BJ (cell line): ENCODE measurements at regions not wholly inside any gene's neighbourhood (a gene's known extent, or its start where the extent isn't known, plus 50 kb on each side); places are given as distances from the start of the nearest gene placed in this dataset.

Experiments used
- CTCF ChIA-PET: fragments of 350-600 bp; formaldehyde crosslinking; extraction: SDS; loops from one replicate; lab custom pipeline; 2021; ENCODE audit warnings: antibody characterized with exemption, inconsistent platforms; lab: Yijun Ruan, JAX
- POLR2A ChIA-PET: fragments of 300-600 bp; sonication (Branson Sonifier 250); formaldehyde crosslinking; extraction: SDS; loops from one replicate; lab custom pipeline; 2021; ENCODE audit warnings: antibody characterized with exemption; lab: Charles Lee
- DNase-seq: peaks from one replicate; pipeline ENCODE4 v3.0.0-alpha.2; 2011; ENCODE audit warnings: low read depth
- H3K27me3 ChIP-seq: 2 replicates; pipeline ENCODE4 v1.6.0; 2011; ENCODE audit warnings: low read length; ENCODE audit not compliant: control insufficient read depth, insufficient read depth
- H3K36me3 ChIP-seq: 2 replicates; pipeline ENCODE4 v1.5.1; 2011; ENCODE audit warnings: low read length; ENCODE audit not compliant: control insufficient read depth, insufficient read depth
- H3K4me3 ChIP-seq: 2 replicates; pipeline ENCODE4 v1.5.1; 2011; ENCODE audit warnings: low read depth, mild to moderate bottlenecking, control low read depth, low read length
- CTCF ChIP-seq: IDR thresholded peaks from 2 replicates; pipeline ENCODE4 v1.5.1; 2011; ENCODE audit warnings: low read depth, mild to moderate bottlenecking, control low read depth, inconsistent platforms, low read length, moderate library complexity; ENCODE audit not compliant: insufficient read depth

- no peak for DNase-seq
- no peak for TF ChIP-seq CTCF
- Histone ChIP-seq H3K36me3 (no peaks in the 10 kb centered on the region), H3K27me3 (no peaks in the 10 kb centered on the region), H3K4me3 (no peak overlapping the region)
- POLR2A ChIA-PET, result no interaction called here
- CTCF ChIA-PET, result no interaction called here
Observed at GRCh38 chr6:126266664-126267063, 73.3 kb upstream of the CENPW start.

GRCh38 chr6:126267626-126268025, 72.3 kb upstream of the CENPW start:
- Histone ChIP-seq H3K36me3 (no peaks in the 10 kb centered on the region), H3K4me3 (no peak overlapping the region), H3K27me3 (no peaks in the 10 kb centered on the region)
- ChIA-PET CTCF (no interaction called here), POLR2A (no interaction called here)
- no peak for TF ChIP-seq CTCF
- DNase-seq, result no peak

- H3K4me3 ChIP-seq, result no peak overlapping the region
- H3K27me3 ChIP-seq, result no peaks in the 10 kb centered on the region
- POLR2A ChIA-PET, result interaction anchor here (0.6 kb wide), 1 partner anchor 12 kb away, joined by 3 read pairs; no protein-coding TSS in a partner anchor
- no peak for TF ChIP-seq CTCF
- CTCF ChIA-PET, result no interaction called here
- no peak for DNase-seq
- no peaks in the 10 kb centered on the region for H3K36me3 ChIP-seq
Observed at GRCh38 chr6:126268092-126268491, 71.8 kb upstream of the CENPW start.

- Histone ChIP-seq H3K4me3 (no peak overlapping the region), H3K27me3 (no peaks in the 10 kb centered on the region), H3K36me3 (no peaks in the 10 kb centered on the region)
- POLR2A ChIA-PET, result no interaction called here
- DNase-seq, result no peak
- CTCF ChIA-PET, result interaction anchor here (1.1 kb wide), 1 partner anchor 17 kb away, joined by 3 read pairs; no protein-coding TSS in a partner anchor
- no peak for TF ChIP-seq CTCF
Observed at GRCh38 chr6:126280287-126280686, 59.6 kb upstream of the CENPW start.

- Histone ChIP-seq H3K27me3 (no peaks in the 10 kb centered on the region), H3K4me3 (no peak overlapping the region), H3K36me3 (no peaks in the 10 kb centered on the region)
- DNase-seq, result no peak
- TF ChIP-seq CTCF, result no peak
- ChIA-PET CTCF (interaction anchor here (0.8 kb wide), 1 partner anchor 57 kb away, joined by 4 read pairs; no protein-coding TSS in a partner anchor), POLR2A (no interaction called here)
Observed at GRCh38 chr6:126285871-126286365, 54.0 kb upstream of the CENPW start.
